ENCODE measurements at regions not wholly inside any gene's neighbourhood (a gene's known extent, or its start where the extent isn't known, plus 50 kb on each side); places are given as distances from the start of the nearest gene placed in this dataset.

DNA sequence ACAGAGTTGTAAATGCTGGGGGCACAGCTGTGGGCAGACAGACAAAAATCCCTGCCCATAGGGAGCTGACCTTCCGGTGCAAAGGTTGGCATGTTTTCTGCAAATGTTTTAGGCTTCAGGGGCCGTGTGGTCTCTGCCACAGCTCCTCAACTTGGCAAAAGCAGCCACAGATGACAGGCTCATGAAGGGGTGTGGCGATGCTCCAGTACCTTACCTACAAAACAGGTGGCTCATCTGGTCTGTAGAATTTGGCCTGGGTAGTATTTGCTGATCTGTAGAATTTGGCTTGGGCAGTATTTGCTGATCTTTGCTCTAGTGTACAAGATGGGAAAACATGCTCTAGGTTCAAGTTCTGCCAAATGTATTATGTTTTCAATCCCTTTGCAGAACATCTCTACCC lies 283.9 kb downstream of the GADD45G start:
- ATAC-seq (no peak), DNase-seq (no peak)
- intact Hi-C loops (cut with DNase I): loop anchor here in 1 of 2 donors (10.0 kb wide), 1 partner anchor 274 kb away; no protein-coding TSS in a partner anchor

DNA sequence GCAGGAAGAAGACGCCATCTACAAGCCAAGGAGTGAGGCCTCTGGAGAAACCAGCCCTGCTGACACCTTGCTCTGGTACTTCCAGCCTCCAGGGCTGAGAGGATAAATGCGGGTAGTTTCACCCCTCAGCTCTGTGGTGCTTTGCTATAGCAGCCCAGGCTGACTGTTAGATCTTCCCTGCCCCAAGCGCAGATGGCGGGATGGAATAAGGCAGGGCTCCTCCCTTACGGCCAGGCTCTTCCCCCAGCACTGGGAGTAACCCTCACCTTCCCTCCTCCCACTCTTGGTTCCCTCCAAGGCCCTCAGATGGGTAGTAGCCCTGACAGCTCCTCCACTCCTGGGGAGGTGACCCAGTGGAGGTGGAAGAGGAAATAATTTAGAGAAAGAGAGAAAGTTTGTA lies 285.1 kb downstream of the GADD45G start:
- intact Hi-C loops (cut with DNase I): loop anchor here in 1 of 2 donors (10.0 kb wide), 1 partner anchor 275 kb away; no protein-coding TSS in a partner anchor

DNA sequence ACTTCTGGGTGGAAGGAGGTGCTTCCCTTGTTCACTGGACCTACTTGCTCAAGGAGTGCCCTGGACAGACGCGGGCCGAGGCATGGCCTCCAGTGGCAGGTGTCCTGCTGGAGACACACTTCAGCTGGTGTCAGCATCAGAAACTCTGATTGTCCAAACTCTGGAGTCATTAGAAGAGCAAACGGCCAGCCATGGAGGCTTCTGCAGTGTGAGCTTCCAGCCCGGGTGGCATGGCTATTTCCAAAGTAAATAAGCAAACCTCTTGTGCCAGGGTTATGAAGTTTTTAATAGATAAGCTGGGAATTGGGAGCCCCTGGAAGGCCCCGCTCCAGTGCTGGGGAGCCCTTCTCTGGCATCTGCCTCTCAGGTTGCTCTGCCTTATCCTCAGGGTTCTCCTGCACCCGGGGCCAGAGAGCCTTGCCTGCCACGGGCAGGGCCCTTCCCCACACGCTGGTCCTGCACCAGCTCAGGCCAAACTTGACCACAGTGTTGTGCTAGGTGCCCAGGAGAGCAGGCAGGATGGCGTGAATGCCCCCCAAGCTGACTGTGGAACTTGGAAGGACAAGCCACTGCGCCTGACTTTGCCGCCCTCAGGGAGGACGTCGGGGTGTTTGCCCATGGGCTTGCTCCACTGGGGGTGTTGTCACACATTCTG lies 285.6 kb downstream of the GADD45G start:
- ATAC-seq: no peak
- intact Hi-C loops (cut with DNase I): no loop called here
- DNase-seq: no peak

More for the DNA sequence above, 285.1 kb downstream of the GADD45G start:
- DNase-seq: no peak
- ATAC-seq: no peak

DNA sequence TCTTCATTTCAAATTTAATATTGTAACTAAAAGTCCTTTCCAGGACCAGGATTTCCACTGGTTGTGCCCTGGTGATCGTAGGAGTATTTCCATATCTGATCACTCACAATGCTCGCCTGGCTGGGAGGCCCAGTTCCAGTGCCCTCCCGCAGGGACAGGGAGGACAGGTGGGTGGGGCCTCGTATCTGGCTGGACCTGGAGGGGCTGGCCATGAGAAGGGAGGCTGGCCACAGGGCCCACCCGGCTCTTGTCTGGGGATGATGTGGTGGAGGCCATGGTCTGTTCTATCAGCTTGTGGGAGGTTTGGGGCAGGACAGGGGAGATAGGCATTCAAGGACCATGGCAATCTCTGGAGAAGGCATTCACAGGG lies 286.4 kb downstream of the GADD45G start:
- intact Hi-C loops (cut with DNase I): no loop called here
- DNase-seq (no peak), ATAC-seq (peak; percentile 23 to 42)

GRCh38 chr9:89891591-89892304 lies 286.9 kb downstream of the GADD45G start:
- DNase-seq (peak; percentile 64), ATAC-seq (peak; percentile 93 to 95)
- intact Hi-C loops (cut with DNase I): no loop called here

DNA sequence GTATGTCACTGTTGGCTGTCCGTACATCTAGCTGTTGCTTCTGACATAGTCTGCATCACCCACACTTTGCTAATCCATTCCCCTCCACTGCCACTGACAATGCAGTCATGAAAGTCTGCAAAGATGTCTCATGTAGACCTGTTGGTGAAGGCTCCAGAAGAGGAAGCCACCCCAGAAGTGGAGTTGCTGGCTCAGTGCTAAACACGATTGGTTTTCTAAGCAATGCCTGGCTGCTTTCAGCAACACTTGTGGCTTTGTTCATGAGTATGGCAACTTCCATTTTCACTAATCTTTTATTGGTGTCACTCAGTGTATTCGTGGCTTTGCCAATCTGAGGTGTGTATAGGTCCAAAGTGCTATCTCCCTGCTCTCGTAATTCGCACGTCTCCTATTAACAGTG lies 288.1 kb downstream of the GADD45G start:
- ATAC-seq: no peak

GRCh38 chr9:89893886-89894285 lies 289.1 kb downstream of the GADD45G start:
- intact Hi-C loops (cut with DNase I): no loop called here
- DNase-seq (no peak), ATAC-seq (no peak)

More for the DNA sequence above, 288.1 kb downstream of the GADD45G start:
- no peak for DNase-seq
- intact Hi-C loops (cut with DNase I): no loop called here

DNA sequence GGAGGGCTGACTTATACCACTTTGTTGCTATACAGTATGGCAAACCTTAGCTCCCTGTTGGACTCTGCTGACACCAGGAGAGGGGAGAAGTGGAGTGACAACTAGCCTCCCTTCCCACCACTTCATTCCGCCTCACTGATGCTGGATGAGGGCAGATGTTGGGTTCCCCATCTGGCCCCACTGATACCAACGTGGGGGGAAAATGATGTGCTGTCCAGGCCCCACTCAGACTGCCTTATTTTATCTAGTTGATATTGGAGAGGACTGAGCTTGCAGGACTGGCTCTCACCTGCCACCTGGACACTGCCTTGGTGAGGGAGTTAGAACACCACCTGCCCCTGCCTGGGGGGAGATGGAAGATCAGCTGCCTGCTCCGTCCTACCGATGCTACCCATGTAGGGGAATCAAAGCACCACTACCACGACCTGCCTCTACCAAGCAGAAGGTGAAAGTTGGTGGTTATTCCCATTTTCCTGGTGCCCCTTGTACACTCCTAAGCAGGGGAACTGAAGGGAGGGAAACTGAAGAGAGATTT lies 292.1 kb downstream of the GADD45G start:
- no peak for DNase-seq
- intact Hi-C loops (cut with DNase I): no loop called here
- no peak for ATAC-seq

GRCh38 chr9:89899573-89899972 lies 294.8 kb downstream of the GADD45G start:
- intact Hi-C loops (cut with DNase I): no loop called here
- ATAC-seq: no peak
- no peak for DNase-seq

- DNase-seq: no peak
- no peak for ATAC-seq
- intact Hi-C loops (cut with DNase I): no loop called here
Observed at GRCh38 chr9:89901920-89902319, 297.1 kb downstream of the GADD45G start.

DNA sequence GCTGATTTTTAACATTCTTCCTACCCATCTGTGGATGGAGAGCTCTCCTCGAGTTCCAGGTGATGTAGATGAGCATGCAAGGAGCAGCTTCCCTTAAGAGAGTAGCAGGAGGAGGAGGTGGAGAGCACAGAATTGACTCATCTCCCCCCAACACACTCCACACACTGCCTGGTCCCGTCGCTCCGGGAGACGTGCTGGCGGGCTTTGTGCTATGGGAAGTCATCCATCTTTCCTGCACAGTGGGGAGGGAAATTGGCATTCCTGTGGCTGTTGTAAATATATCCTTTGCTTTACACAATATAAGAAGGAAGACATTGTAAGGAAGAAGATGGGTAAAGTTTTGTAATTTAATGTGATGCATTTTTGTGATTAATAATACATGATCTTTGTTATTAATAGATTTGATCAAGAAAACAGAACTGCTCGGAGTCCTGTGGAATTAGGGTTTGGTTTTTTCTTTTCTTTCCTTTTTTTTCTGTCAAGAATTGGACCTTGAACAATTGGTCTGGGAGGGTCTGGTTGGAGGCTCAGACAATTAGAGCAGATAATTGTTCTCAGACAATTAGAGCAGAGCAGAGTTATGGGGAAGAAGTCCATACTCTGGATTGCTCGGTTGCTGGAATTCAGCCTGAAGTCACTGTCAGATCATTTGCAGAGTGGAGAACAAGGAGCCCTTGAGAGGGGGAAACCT lies 297.8 kb downstream of the GADD45G start:
- ATAC-seq: peak in 1 of 2 donors; percentile 44
- no peak for DNase-seq
- intact Hi-C loops (cut with DNase I): no loop called here

DNA sequence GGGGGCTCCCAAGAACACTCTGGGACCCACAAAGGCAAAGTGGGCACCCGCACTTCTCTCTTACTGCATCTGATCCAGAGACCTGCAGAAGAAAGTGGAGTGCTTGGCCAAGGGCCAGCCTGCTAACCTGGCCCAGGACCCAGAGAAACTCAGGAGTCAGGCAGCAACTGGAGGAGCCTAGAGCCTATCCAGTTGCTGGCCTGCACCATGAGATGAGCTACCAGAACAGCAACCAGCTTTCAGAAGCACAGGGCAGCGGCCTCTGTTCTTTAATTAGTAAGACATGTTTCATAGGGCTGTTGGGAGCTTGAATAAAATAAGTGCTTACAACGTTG lies 298.3 kb downstream of the GADD45G start:
- no peak for DNase-seq
- no peak for ATAC-seq
- intact Hi-C loops (cut with DNase I): no loop called here

DNA sequence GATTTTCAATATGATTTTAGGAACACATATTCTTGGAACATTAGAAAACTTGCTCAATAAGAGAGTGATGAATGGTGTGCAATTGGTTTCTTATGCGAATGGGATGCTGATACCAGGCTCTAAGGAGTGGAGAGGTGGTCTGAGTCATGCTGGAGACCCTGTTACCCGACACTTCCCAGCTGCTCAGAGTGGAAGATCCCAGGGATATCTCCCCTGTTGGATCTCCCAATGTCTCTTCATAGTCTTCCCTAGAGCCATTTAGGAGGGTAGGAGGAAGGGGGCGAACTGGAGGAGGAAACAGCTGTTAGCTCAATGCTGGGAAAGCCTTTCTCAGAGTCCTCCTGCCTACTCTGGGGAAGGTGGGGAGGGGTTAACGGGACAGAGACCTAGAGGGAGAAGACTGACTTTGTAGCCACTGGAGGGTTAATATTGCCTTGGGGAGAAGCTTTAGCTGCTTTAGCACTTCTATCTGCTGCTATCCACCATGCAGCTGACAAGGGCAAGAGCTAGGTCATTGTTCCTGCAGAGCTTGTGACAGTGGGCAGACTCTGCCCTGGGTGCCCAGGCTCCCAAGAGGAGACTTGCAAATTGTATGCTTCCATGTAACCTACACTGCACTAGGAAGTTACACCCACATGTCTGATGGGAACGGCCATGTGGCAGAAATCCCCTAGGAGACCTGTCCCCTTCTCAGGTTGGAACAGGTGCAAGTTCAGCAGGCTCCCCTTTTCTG lies 301.0 kb downstream of the GADD45G start:
- intact Hi-C loops (cut with DNase I): no loop called here
- no peak for DNase-seq
- ATAC-seq: no peak

- ATAC-seq (no peak), DNase-seq (no peak)
- intact Hi-C loops (cut with DNase I): no loop called here
Observed at GRCh38 chr9:89911721-89912604, 307.2 kb downstream of the GADD45G start.

- DNase-seq (no peak), ATAC-seq (no peak)
- intact Hi-C loops (cut with DNase I): no loop called here
Observed at GRCh38 chr9:89912605-89912953, 307.8 kb downstream of the GADD45G start.

DNA sequence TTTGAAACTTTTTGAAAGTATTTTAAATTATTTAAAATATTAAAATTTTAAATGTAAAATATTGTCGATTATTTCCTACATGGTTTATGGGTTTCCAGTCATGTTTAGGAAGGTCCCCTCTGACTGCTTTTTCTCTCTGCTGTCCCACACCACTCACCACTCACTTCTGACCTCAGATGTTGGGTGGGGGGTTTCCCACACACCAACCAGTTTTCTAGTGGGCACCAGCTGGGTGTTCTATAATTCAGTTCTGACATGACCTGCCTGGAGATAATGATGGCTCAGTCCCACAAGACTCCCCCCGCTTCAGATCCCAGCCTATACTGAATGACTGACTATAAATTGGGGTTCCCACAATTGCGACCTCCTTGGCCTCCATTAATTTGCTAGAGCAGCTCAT lies 310.4 kb downstream of the GADD45G start:
- no peak for ATAC-seq
- intact Hi-C loops (cut with DNase I): no loop called here
- DNase-seq: no peak

- intact Hi-C loops (cut with DNase I): no loop called here
- ATAC-seq (no peak), DNase-seq (no peak)
Observed at GRCh38 chr9:89916001-89916597, 311.3 kb downstream of the GADD45G start.

DNA sequence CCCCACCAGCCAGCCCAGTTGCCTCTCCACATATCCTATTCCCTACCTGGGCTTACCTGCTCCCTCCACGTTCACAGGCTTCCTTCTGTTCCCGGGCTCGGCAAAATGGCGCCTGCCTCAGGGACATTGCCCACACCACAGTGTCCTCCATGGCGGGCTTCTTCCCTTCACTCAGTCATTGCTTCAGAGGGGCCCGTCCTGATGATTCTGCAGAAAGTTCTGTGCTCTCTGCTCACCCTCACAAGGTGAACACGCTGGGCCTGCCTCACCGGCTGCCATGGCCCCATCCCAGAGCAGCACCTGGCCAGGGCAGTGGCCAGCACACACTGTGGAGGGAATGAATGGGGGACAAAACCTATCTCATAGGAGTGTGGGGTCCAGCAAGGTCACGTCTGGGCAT lies 313.0 kb downstream of the GADD45G start:
- no peak for DNase-seq
- intact Hi-C loops (cut with DNase I): no loop called here
- no peak for ATAC-seq
